Urinary bladder (tissue), 3 donors: ENCODE measurements at regions not wholly inside any gene's neighbourhood (a gene's known extent, or its start where the extent isn't known, plus 50 kb on each side); places are given as distances from the start of the nearest gene placed in this dataset.
A peak's percentile ranks its signal among the peaks of the same experiment; 100 is the strongest.
"Not testable (repeated sequence)": the region's sequence is repeated elsewhere in the genome, so short reads cannot be mapped to it uniquely, and the experiment has no call there.

Experiments
- DNase-seq: peaks from one replicate; pipeline ENCODE4 v3.0.0-alpha.2; 2015; ENCODE audit errors: extremely low spot score
- H3K27ac ChIP-seq: one replicate; pipeline ENCODE4 v1.5.1; 2013; ENCODE audit warnings: low read depth, mild to moderate bottlenecking, moderate library complexity
- H3K36me3 ChIP-seq: one replicate; pipeline ENCODE4 v1.6.1; 2013; ENCODE audit warnings: mild to moderate bottlenecking, moderate library complexity; ENCODE audit not compliant: insufficient read depth
- H3K4me1 ChIP-seq: one replicate; pipeline ENCODE4 v1.6.1; 2013; ENCODE audit warnings: mild to moderate bottlenecking, moderate library complexity; ENCODE audit not compliant: insufficient read depth
- H3K4me3 ChIP-seq: one replicate; pipeline ENCODE4 v1.5.1; 2013; ENCODE audit warnings: low read depth, low read length
- WGBS: extraction: QIAGEN DNeasy Blood & Tissue Kit; methylation state at CpG from one replicate; pipeline ENCODE4 v1.1.7; 2013; 5-methylcytosine and 5-hydroxymethylcytosine counted together
- donor health status: healthy with polysubstance abuse.
- donor health status: healthy.

DNA sequence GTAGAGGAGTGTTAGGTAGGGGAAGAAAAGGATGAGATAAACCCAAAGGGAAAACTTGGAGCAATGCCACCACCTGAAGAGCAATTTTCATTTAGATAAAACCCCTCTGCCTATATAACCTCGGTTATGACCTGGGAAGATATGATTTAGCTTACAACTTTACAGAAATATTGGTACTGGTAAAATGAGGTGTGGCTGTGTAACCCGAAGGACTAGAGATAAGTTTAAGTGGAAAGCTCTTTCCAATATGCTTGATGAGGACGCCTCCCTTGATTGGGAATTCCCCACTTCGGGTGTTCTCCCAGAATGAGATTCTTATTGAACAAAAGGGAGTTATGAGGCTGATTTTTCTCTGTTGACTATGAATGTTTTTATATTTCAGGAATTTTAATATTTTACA, 109.5 kb upstream of the CDK6 start:
- Histone ChIP-seq H3K4me3 (no peak overlapping the region), H3K36me3 (no peaks in the 10 kb centered on the region), H3K27ac (no peak overlapping the region), H3K4me1 (no peaks in the 10 kb centered on the region)
- no peak for DNase-seq
- 82% methylated on average over 4 of the region's 4 CpGs for whole genome bisulfite sequencing

DNA sequence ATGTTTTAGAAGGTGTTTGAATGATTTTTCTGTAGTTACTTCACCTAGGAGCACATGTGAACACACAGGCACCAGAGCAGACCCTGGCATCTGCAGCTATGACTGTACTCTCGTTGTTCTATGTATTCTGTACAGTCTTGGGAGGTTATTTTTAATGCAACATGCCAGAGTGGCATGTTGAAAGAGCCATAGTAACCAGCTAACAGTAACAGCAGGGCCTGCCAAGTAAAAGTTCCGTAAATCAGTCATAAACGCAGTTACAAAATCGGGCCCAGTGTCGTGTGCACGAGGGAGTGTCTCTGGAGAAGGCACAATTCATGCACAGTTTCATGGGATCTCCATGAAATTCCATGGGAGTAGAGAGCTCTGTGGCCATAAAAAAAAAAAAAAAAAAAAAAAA, 108.3 kb upstream of the CDK6 start:
- Histone ChIP-seq H3K27ac (no peak overlapping the region), H3K36me3 (no peaks in the 10 kb centered on the region), H3K4me3 (no peak overlapping the region), H3K4me1 (no peaks in the 10 kb centered on the region)
- DNase-seq, result no peak
- WGBS, result 35% methylated on average over 6 of the region's 6 CpGs

DNA sequence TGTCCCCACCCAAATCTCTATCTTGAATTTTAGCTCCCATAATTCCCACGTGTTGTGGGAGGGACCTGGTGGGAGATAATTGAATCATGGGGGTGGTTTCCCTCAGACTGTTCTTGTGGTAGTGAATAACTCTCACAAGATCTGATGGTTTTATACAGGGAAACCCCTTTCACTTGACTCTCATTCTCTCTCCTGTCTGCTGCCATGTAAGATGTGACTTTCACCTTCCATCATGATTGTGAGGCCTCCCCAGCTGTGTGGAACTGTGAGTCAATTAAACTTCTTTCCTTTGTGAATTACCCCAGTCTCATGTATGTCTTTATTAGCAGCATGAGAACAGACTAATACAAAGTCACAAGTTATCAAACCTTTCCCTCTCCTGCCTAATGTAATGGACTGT, 106.3 kb upstream of the CDK6 start:
- not testable (repeated sequence) for DNase-seq
- 61% methylated on average over 1 of the region's 1 CpG for WGBS

DNA sequence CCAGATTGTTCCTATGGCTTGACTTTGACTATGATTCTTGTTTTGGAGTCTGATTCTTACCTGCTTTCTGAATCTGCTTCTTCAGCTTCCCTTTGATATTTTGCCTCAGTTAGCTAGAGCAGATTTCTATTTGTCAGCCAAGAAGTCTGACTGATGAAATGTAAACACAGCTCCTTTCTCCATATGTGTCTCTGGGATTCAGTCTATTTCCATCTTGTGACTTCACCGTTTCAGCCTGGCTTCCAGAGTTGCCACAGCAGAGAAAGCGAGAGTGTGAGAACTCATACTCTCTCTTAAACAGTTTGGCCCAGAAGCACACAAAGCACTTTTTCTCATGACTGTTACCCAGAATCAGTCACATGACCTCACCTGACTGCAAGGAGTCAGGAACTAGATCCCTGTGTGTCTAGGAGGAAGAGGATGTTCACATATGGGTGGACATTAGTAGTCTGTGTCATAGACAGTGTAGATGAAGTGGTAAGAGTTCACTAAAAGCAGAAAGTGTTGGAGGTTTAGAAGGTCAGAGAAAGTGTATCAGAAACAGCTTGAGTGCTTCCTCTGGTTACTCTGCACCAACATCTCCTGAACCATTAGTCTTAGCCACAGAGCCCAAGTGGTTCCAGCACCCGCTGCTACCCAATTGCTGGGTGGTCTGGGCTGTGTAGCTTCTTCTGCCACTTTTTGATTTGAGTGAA, 103.4 kb upstream of the CDK6 start:
- WGBS, result 61% methylated on average over 3 of the region's 3 CpGs
- DNase-seq, result no peak
- H3K4me1 ChIP-seq, result no peaks in the 10 kb centered on the region
- H3K36me3 ChIP-seq, result no peaks in the 10 kb centered on the region
- no peak overlapping the region for H3K27ac ChIP-seq
- H3K4me3 ChIP-seq, result no peak overlapping the region

More for the DNA sequence above, 106.3 kb upstream of the CDK6 start:
- not testable (repeated sequence) for H3K27ac ChIP-seq, H3K36me3 ChIP-seq, H3K4me3 ChIP-seq, H3K4me1 ChIP-seq

DNA sequence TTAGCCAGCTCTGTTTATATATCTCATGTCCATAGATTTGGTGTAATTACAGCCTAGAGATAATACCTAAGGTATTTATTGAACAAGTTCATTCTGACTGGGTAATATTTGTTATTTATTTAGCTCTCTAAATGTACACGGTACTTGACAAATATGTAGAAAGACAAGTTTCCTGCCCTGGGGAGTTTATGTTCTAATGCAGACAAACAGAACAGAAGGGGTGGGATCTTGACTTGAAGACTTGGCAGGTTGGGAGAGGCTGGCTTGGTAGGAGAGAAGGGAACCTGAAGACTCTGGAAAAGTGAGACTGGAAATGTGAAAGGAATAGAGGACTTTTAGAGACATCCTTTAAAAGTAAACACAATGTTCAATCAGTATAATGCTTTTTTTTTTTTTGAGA, 97.7 kb upstream of the CDK6 start:
- 28% methylated on average over 1 of the region's 1 CpG for WGBS
- H3K4me3 ChIP-seq, result no peak overlapping the region
- no peaks in the 10 kb centered on the region for H3K36me3 ChIP-seq
- H3K4me1 ChIP-seq, result no peaks in the 10 kb centered on the region
- peak; percentile 66 for DNase-seq
- no peak overlapping the region for H3K27ac ChIP-seq

DNA sequence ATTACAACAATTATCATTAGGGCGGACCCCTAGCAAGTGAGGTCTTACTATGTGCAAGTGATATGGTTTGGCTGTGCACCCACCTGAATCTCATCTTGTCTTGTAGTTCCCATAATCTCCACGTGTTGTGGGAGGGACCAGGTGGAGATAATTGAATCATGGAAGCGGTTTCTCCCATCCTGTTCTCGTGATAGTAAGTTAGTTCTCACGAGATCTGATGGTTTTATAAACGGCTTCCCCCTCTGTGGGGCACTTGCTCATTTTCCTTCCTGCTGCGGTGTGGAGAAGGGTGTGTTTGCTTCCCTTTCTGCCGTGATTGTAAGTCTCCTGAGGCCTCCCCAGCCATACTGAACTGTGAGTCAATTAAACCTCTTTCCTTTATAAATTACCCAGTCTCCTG, 96.1 kb upstream of the CDK6 start:
- Histone ChIP-seq H3K36me3 (no peaks in the 10 kb centered on the region), H3K4me1 (no peaks in the 10 kb centered on the region), H3K27ac (no peak overlapping the region), H3K4me3 (no peak overlapping the region)
- WGBS, result 75% methylated on average over 8 of the region's 8 CpGs
- no peak for DNase-seq

DNA sequence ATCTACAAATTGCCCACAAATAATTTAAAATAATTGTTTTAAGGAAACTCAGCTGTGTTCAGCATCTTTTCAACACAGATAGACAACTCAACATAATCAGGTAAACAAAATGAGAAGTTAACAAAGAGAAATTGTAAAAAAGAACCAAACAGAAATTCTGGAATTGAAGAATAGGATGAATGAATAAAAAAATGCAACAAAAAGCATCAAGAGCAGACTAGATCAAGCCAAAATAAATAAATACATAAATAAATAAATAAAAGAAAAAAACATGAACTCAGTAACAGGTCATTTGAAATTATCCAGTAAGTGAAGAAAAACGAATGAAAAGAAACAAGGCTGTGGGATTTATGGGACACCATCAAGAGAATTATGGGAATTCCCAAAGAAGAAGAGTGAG, 94.0 kb upstream of the CDK6 start:
- 69% methylated on average over 1 of the region's 1 CpG for WGBS
- H3K27ac ChIP-seq, result no peak overlapping the region
- no peaks in the 10 kb centered on the region for H3K4me1 ChIP-seq
- no peak overlapping the region for H3K4me3 ChIP-seq
- DNase-seq, result no peak
- no peaks in the 10 kb centered on the region for H3K36me3 ChIP-seq

DNA sequence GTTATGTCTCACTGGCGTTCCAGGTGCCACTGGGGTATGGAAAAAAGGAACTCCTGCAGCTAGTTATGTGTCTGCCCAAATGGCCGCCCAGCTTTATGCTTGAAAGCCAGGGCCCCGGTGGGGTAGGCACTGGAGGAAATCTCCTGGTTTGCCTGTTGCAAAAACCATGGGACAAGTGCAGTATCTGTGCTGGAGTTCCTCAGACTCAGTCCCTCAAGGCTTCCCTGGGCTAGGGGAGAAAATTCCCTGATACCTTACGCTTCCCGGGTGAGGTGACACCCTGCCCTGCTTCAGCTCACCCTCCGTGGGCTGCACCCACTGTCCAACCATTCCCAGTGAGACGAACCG, 90.3 kb upstream of the CDK6 start:
- H3K4me1 ChIP-seq, result no peaks in the 10 kb centered on the region

DNA sequence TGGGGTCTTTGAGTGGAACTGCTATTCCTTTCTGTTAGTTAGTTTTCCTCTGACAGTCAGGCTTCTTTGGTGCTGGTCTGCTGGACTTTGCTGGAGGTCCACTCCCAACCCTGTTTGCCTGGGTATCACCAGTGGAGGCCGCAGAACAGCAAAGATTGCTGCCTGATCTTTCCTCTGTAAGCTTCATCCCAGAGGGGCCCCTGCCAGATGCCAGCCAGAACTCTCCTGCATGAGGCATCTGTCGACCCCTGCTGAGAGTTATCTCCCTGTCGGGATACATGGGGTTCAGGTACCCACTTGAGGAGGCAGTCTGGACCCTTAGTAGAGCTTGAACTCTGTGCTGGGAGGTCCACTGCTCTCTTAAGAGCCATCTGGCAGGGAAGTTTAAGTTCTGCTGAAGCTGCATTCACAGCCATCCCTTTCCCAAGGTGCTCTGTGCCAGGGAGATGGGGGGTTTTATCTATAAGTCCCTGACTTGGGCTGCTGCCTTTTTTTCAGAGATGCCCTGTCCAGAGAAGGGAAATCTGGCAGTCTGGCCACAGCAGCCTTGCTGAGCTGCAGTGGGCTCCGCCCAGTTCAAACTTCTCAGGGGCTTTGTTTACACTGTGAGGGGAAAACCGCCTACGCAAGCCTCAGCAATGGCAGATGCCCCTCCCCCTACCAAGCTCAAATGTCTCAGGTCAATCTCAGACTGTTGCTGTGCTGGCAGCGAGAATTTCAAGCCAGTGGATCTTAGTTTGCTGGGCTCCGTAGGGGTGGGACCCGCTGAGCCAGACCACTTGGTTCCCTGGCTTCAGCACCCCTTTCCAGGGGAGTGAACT, 89.7 kb upstream of the CDK6 start:
- no peak overlapping the region for H3K27ac ChIP-seq
- 42% methylated on average over 9 of the region's 9 CpGs for WGBS
- H3K36me3 ChIP-seq, result no peaks in the 10 kb centered on the region
- H3K4me3 ChIP-seq, result no peak overlapping the region
- DNase-seq, result no peak
- no peaks in the 10 kb centered on the region for H3K4me1 ChIP-seq

More for the DNA sequence above, 90.3 kb upstream of the CDK6 start:
- no peak overlapping the region for H3K4me3 ChIP-seq
- 84% methylated on average over 8 of the region's 8 CpGs for WGBS
- no peaks in the 10 kb centered on the region for H3K36me3 ChIP-seq
- H3K27ac ChIP-seq, result no peak overlapping the region
- no peak for DNase-seq

DNA sequence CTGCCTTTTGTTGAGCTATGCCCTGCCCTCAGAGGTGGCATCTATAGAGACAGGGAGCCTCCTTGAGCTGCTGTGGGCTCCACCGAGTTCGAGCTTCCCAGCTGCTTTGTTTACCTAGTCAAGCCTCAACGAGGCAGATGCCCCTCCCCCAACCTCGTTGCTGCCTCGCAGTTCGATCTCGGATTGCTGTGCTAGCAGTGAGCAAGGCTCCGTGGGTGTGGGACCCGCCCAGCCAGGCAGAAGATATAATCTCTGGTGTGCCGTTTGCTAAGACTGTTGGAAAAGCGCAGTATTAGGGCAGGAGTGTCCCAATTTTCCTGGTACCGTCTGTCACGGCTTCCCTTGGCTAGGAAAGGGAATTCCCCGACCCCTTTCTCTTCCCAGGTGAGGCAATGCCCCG, 88.4 kb upstream of the CDK6 start:
- Histone ChIP-seq H3K36me3 (no peaks in the 10 kb centered on the region), H3K4me3 (no peak overlapping the region), H3K27ac (no peak overlapping the region), H3K4me1 (no peaks in the 10 kb centered on the region)
- DNase-seq, result no peak
- WGBS, result 81% methylated on average over 15 of the region's 15 CpGs

DNA sequence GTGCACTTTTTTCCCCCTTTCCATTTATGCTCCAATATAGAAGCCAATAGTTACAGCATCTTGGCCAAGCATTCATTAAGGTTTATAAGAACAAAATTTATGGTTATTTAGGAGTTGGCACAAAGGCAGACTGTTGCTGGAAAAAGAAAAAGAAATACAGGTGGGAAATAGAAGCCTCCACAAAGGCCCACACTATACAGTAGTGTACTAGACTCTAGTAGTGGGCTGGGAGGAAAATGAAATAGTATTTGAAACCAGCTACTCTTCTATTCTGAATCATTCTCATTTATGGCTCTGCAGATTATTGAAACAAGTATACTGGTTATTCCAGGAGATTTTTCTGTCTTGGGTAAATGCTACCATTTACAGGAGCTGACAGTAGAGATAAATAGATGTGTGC, 80.9 kb upstream of the CDK6 start:
- Histone ChIP-seq H3K4me3 (no peak overlapping the region), H3K27ac (no peak overlapping the region), H3K36me3 (no peaks in the 10 kb centered on the region), H3K4me1 (no peaks in the 10 kb centered on the region)
- DNase-seq, result no peak

DNA sequence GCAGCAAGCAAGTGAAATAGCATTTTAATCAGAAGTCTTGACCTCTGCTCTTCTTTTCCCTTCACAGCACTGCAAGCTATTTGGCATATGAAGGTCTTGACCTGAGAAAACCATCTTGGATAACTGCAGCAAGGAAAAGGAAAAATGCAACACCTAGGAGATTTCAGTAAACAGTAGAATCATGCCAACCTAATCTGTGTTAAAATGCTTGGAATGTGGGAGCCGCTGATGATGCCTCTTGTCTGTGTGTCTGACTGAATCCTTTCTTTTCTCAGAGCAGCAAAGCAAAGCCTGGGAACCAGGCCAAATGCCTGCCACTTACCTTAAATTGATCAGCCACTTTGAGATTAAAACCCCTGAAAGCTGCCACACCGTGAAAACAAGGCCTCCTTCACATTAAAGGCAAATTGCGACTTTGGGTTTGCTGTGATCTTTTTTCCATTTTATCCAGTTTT, 80.4 kb upstream of the CDK6 start:
- WGBS, result 24% methylated on average over 3 of the region's 3 CpGs
- Histone ChIP-seq H3K27ac (no peak overlapping the region), H3K36me3 (no peaks in the 10 kb centered on the region), H3K4me3 (no peak overlapping the region), H3K4me1 (no peaks in the 10 kb centered on the region)
- DNase-seq, result no peak

DNA sequence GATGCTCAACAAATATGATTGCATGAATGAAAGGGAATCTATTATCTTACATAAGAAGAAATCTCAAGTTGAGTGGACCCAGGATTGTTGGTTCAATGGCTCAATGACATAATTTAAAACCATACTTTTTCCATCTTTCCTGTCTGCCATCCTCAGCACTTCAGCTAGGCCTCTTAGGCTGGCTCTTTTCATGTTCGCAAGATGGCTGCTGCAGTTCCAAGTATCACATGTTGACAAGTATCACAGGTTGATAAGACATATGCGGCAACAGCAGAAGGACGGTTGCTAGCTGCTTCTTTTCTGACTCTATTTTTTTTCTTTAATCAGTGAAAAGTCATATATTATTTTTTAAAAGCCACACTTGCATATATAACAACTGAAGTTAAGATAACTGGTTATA, 79.0 kb upstream of the CDK6 start:
- 82% methylated on average over 3 of the region's 3 CpGs for WGBS

DNA sequence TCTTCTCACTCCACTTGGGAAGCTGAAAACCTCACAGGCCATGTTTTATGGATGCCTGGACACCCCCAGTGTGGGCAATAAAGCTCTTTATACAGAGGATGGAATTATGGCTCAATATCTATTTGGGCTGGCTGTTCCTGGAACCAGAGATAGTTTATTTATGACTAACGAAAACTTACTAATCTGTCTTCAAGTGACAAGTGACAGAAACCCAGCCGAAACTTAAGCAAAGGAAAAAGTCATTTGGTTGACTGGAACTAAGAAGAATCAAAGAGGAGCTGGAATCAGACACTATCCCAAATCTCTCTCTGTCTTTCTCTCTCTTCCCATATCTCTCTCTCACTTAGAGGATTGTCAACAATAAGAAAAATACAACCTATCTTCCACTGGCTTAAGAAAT, 78.3 kb upstream of the CDK6 start:
- no peak for DNase-seq
- Histone ChIP-seq H3K27ac (no peak overlapping the region), H3K4me3 (no peak overlapping the region), H3K4me1 (no peaks in the 10 kb centered on the region), H3K36me3 (no peaks in the 10 kb centered on the region)
- 53% methylated on average over 2 of the region's 2 CpGs for WGBS

More for the DNA sequence above, 79.0 kb upstream of the CDK6 start:
- Histone ChIP-seq H3K36me3 (no peaks in the 10 kb centered on the region), H3K27ac (no peak overlapping the region), H3K4me3 (no peak overlapping the region), H3K4me1 (no peaks in the 10 kb centered on the region)
- no peak for DNase-seq
